MM.1S (cell line): ENCODE measurements at regions not wholly inside any gene's neighbourhood (a gene's known extent, or its start where the extent isn't known, plus 50 kb on each side); places are given as distances from the start of the nearest gene placed in this dataset.
"Not testable (repeated sequence)": the region's sequence is repeated elsewhere in the genome, so short reads cannot be mapped to it uniquely, and the experiment has no call there.

Experiments used
- DNase-seq: peaks from one replicate; pipeline ENCODE4 v3.0.0-alpha.2; 2015
- H2AFZ ChIP-seq: fragments of 300-600 bp; sonication (generic); 2 replicates; pipeline ENCODE4 v1.6.0; 2016; ENCODE audit warnings: antibody characterized with exemption, low read length
- H3F3A ChIP-seq: fragments of 300-600 bp; sonication (generic); 2 replicates; pipeline ENCODE4 v1.6.1; 2016; ENCODE audit warnings: mild to moderate bottlenecking, antibody characterized with exemption, low read length, moderate library complexity, mixed read lengths; ENCODE audit not compliant: insufficient read depth
- H3K27ac ChIP-seq: fragments of 300-600 bp; sonication (generic); 2 replicates; pipeline ENCODE4 v1.5.1; 2016; ENCODE audit warnings: mild to moderate bottlenecking, low read length
- H3K27me3 ChIP-seq: fragments of 300-600 bp; sonication (generic); replicated peaks from 2 replicates; pipeline ENCODE4 v1.6.0; 2016; ENCODE audit warnings: low read length; ENCODE audit not compliant: insufficient read depth
- H3K36me3 ChIP-seq: fragments of 300-600 bp; sonication (generic); replicated peaks from 2 replicates; pipeline ENCODE4 v1.6.1; 2016; ENCODE audit warnings: mild to moderate bottlenecking, low read length, mixed read lengths; ENCODE audit not compliant: insufficient read depth
- H3K4me1 ChIP-seq: fragments of 300-600 bp; sonication (generic); 2 replicates; pipeline ENCODE4 v1.6.1; 2016; ENCODE audit warnings: low read length, mixed read lengths
- H3K4me2 ChIP-seq: fragments of 300-600 bp; sonication (generic); 2 replicates; pipeline ENCODE4 v1.6.0; 2016; ENCODE audit warnings: low read depth, low read length
- H3K4me3 ChIP-seq: fragments of 300-600 bp; sonication (generic); 2 replicates; pipeline ENCODE4 v1.5.1; 2016; ENCODE audit warnings: low read length, mixed read lengths
- H3K79me2 ChIP-seq: fragments of 300-600 bp; sonication (generic); 2 replicates; pipeline ENCODE4 v1.6.1; 2016; ENCODE audit warnings: mixed run types, low read length, mixed read lengths
- H3K9ac ChIP-seq: fragments of 300-600 bp; sonication (generic); 2 replicates; pipeline ENCODE4 v1.6.1; 2016; ENCODE audit warnings: low read length, mixed read lengths
- H3K9me2 ChIP-seq: fragments of 300-600 bp; sonication (generic); replicated peaks from 2 replicates; pipeline ENCODE4 v1.6.1; 2016; ENCODE audit warnings: mild to moderate bottlenecking, low read length, mixed read lengths; ENCODE audit not compliant: insufficient read depth
- H3K9me3 ChIP-seq: fragments of 300-600 bp; sonication (generic); replicated peaks from 2 replicates; pipeline ENCODE4 v1.6.1; 2016; ENCODE audit warnings: mild to moderate bottlenecking, low read length, mixed read lengths; ENCODE audit not compliant: insufficient read depth
- H4K20me1 ChIP-seq: fragments of 300-600 bp; sonication (generic); 2 replicates; pipeline ENCODE4 v1.6.1; 2016; ENCODE audit warnings: mild to moderate bottlenecking, low read length, moderate library complexity, mixed read lengths; ENCODE audit not compliant: insufficient read depth
- CTCF ChIP-seq: fragments of 300-600 bp; sonication (generic); IDR thresholded peaks from 2 replicates; pipeline ENCODE4 v1.5.1; 2016; ENCODE audit warnings: antibody characterized with exemption, low read length, mixed read lengths
- EZH2 ChIP-seq: fragments of 300-600 bp; sonication (generic); optimal IDR thresholded peaks from 2 replicates; pipeline ENCODE3; 2017; ENCODE audit warnings: low read depth, mild to moderate bottlenecking, antibody characterized with exemption, low read length, mixed read lengths
- EZH2phosphoT487 ChIP-seq: fragments of 300-600 bp; sonication (generic); IDR thresholded peaks from 2 replicates; pipeline ENCODE4 v1.6.1; 2018; ENCODE audit warnings: antibody characterized with exemption, low read length

GRCh38 chr11:129751511-129751910, 64.1 kb upstream of the TMEM45B start:
- DNase-seq, result no peak
- H3K4me2 ChIP-seq, result no peak overlapping the region
- TF ChIP-seq EZH2phosphoT487, result no peak
- no peak for TF ChIP-seq EZH2
- TF ChIP-seq CTCF, result no peak

GRCh38 chr11:129763569-129763968, 52.1 kb upstream of the TMEM45B start:
- H3K9ac ChIP-seq, H3K36me3 ChIP-seq, H3K79me2 ChIP-seq, H3F3A ChIP-seq, H3K9me3 ChIP-seq, H3K4me1 ChIP-seq, H3K27ac ChIP-seq, H3K4me2 ChIP-seq, H3K9me2 ChIP-seq, H2AFZ ChIP-seq, H3K4me3 ChIP-seq, DNase-seq, H4K20me1 ChIP-seq, H3K27me3 ChIP-seq: not testable (repeated sequence)

More at GRCh38 chr11:129751511-129751910, 64.1 kb upstream of the TMEM45B start:
- no peak overlapping the region for H3K9ac ChIP-seq
- no peaks in the 10 kb centered on the region for H3K9me3 ChIP-seq
- H3K4me3 ChIP-seq, result no peak overlapping the region
- no peaks in the 10 kb centered on the region for H3K27me3 ChIP-seq
- H4K20me1 ChIP-seq, result no peaks in the 10 kb centered on the region
- no peak overlapping the region for H3K27ac ChIP-seq
- no peak overlapping the region for H2AFZ ChIP-seq
- H3K36me3 ChIP-seq, result no peaks in the 10 kb centered on the region
- H3F3A ChIP-seq, result no peaks in the 10 kb centered on the region
- H3K79me2 ChIP-seq, result no peaks in the 10 kb centered on the region
- H3K4me1 ChIP-seq, result no peaks in the 10 kb centered on the region
- no peaks in the 10 kb centered on the region for H3K9me2 ChIP-seq

- H3K27me3 ChIP-seq, H3K36me3 ChIP-seq, H3F3A ChIP-seq, DNase-seq, H2AFZ ChIP-seq, H3K9me3 ChIP-seq, H3K4me2 ChIP-seq, H3K4me3 ChIP-seq, H3K9me2 ChIP-seq, H3K4me1 ChIP-seq, H4K20me1 ChIP-seq, H3K9ac ChIP-seq, H3K27ac ChIP-seq, H3K79me2 ChIP-seq: not testable (repeated sequence)
Observed at GRCh38 chr11:129764204-129764603, 51.4 kb upstream of the TMEM45B start.
